Breast epithelium (tissue), 3 donors: ENCODE measurements at regions not wholly inside any gene's neighbourhood (a gene's known extent, or its start where the extent isn't known, plus 50 kb on each side); places are given as distances from the start of the nearest gene placed in this dataset.

Experiments used
- POLR2A ChIP-seq: fragments of 450-650 bp; IDR thresholded peaks from one replicate; pipeline ENCODE4 v1.6.1; 2016; ENCODE audit warnings: antibody characterized with exemption, mild to moderate bottlenecking, moderate library complexity
- POLR2AphosphoS5 ChIP-seq, 3 donors: sonication (generic); formaldehyde crosslinking; IDR thresholded peaks; one replicate each; pipeline ENCODE4 v1.6.1; 2017; ENCODE audit warnings: antibody characterized with exemption in 3 of 3
- TF ChIP-seq, protein P1 (sequence below), 3 donors: fragments of 450-650 bp; IDR thresholded peaks; one replicate each; pipeline ENCODE4 v1.5.1; 2016 to 2017; ENCODE audit warnings: antibody characterized with exemption in 3 of 3, mild to moderate bottlenecking in 3 of 3, moderate library complexity in 3 of 3

DNA sequence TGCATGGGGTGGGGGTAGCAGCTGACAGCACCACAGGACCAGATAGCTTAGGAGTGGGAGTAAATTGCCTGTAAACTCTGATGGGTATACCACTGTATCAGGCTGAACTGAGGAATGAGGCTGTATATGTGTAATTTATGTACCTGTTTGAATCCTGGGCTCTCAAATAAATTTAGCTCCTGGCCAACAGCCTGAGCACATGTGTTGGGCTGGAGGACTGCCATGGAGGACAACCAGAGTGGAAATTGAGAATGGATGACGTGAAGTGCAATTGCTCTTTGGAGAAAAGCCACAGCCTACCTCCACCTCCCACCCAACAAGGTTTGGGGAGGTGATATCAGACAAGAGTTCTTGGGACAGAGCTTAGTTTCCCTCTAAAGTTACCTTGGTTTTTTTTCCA, 328.6 kb upstream of the PROK2 start:
- TF ChIP-seq POLR2A (no peak), POLR2AphosphoS5 (IDR thresholded peaks at IDR 0.05) (no peak)
- TF ChIP-seq, protein P1, sequence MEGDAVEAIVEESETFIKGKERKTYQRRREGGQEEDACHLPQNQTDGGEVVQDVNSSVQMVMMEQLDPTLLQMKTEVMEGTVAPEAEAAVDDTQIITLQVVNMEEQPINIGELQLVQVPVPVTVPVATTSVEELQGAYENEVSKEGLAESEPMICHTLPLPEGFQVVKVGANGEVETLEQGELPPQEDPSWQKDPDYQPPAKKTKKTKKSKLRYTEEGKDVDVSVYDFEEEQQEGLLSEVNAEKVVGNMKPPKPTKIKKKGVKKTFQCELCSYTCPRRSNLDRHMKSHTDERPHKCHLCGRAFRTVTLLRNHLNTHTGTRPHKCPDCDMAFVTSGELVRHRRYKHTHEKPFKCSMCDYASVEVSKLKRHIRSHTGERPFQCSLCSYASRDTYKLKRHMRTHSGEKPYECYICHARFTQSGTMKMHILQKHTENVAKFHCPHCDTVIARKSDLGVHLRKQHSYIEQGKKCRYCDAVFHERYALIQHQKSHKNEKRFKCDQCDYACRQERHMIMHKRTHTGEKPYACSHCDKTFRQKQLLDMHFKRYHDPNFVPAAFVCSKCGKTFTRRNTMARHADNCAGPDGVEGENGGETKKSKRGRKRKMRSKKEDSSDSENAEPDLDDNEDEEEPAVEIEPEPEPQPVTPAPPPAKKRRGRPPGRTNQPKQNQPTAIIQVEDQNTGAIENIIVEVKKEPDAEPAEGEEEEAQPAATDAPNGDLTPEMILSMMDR (IDR thresholded peaks at IDR 0.05): no peak
